Mesendoderm (in vitro differentiated cells): ENCODE measurements at regions not wholly inside any gene's neighbourhood (a gene's known extent, or its start where the extent isn't known, plus 50 kb on each side); places are given as distances from the start of the nearest gene placed in this dataset.

Experiments used
- DNase-seq: peaks from one replicate; pipeline ENCODE4 v3.0.0; 2013
- H2AK5ac ChIP-seq: 2 replicates; pipeline ENCODE4 v1.6.1; 2013; ENCODE audit warnings: low read length, inconsistent platforms
- H2BK120ac ChIP-seq: 2 replicates; pipeline ENCODE4 v1.6.1; 2013; ENCODE audit warnings: low read depth, mild to moderate bottlenecking, low read length, moderate library complexity, mixed read lengths
- H2BK15ac ChIP-seq: replicated peaks from 2 replicates; pipeline ENCODE4 v1.6.1; 2013; ENCODE audit warnings: low read depth, mild to moderate bottlenecking, moderate library complexity
- H2BK5ac ChIP-seq: 2 replicates; pipeline ENCODE4 v1.6.1; 2013; ENCODE audit warnings: low read length, inconsistent platforms
- H3K18ac ChIP-seq: 2 replicates; pipeline ENCODE4 v1.6.1; 2013; ENCODE audit warnings: mild to moderate bottlenecking, low read length, mixed read lengths
- H3K23ac ChIP-seq: one replicate; pipeline ENCODE4 v1.6.1; 2013; ENCODE audit warnings: low read length
- H3K27ac ChIP-seq: 2 replicates; pipeline ENCODE4 v1.5.1; 2013; ENCODE audit warnings: low read depth, mild to moderate bottlenecking, inconsistent platforms, low read length, moderate library complexity
- H3K27me3 ChIP-seq: 2 replicates; pipeline ENCODE4 v1.6.1; 2013; ENCODE audit warnings: low read length, control low read depth, mild to moderate bottlenecking, inconsistent platforms; ENCODE audit not compliant: insufficient read depth, poor library complexity
- H3K36me3 ChIP-seq: 2 replicates; pipeline ENCODE4 v1.6.1; 2013; ENCODE audit warnings: low read length, inconsistent platforms; ENCODE audit not compliant: control insufficient read depth, insufficient read depth
- H3K4ac ChIP-seq: one replicate; pipeline ENCODE4 v1.6.1; 2013; ENCODE audit warnings: low read depth, mild to moderate bottlenecking, low read length, moderate library complexity
- H3K4me1 ChIP-seq: 2 replicates; pipeline ENCODE4 v1.6.1; 2013; ENCODE audit warnings: low read depth, low read length, inconsistent platforms; ENCODE audit not compliant: control insufficient read depth
- H3K4me2 ChIP-seq: 2 replicates; pipeline ENCODE4 v1.6.1; 2013; ENCODE audit warnings: low read length
- H3K4me3 ChIP-seq: 2 replicates; pipeline ENCODE4 v1.5.1; 2013; ENCODE audit warnings: mild to moderate bottlenecking, low read length
- H3K56ac ChIP-seq: one replicate; pipeline ENCODE4 v1.6.1; 2013; ENCODE audit warnings: low read length
- H3K79me1 ChIP-seq: 2 replicates; pipeline ENCODE4 v1.6.1; 2013; ENCODE audit warnings: low read length, inconsistent platforms
- H3K79me2 ChIP-seq: 2 replicates; pipeline ENCODE4 v1.6.1; 2013; ENCODE audit warnings: mild to moderate bottlenecking, low read length; ENCODE audit not compliant: control insufficient read depth, insufficient read depth
- H3K9ac ChIP-seq: 2 replicates; pipeline ENCODE4 v1.6.1; 2013; ENCODE audit warnings: low read length, inconsistent platforms
- H4K5ac ChIP-seq: one replicate; pipeline ENCODE4 v1.6.1; 2013; ENCODE audit warnings: low read length
- H4K8ac ChIP-seq: one replicate; pipeline ENCODE4 v1.6.1; 2013; ENCODE audit warnings: low read depth, mild to moderate bottlenecking, control low read depth, low read length, moderate library complexity
- WGBS: extraction: QIAGEN DNeasy Blood & Tissue Kit; methylation state at CpG from one replicate; pipeline ENCODE4 v1.1.7; 2013; ENCODE audit warnings: low lambda C conversion rate, missing lambda C conversion rate; ENCODE audit not compliant: insufficient coverage; ENCODE audit errors: extremely low coverage; 5-methylcytosine and 5-hydroxymethylcytosine counted together

DNA sequence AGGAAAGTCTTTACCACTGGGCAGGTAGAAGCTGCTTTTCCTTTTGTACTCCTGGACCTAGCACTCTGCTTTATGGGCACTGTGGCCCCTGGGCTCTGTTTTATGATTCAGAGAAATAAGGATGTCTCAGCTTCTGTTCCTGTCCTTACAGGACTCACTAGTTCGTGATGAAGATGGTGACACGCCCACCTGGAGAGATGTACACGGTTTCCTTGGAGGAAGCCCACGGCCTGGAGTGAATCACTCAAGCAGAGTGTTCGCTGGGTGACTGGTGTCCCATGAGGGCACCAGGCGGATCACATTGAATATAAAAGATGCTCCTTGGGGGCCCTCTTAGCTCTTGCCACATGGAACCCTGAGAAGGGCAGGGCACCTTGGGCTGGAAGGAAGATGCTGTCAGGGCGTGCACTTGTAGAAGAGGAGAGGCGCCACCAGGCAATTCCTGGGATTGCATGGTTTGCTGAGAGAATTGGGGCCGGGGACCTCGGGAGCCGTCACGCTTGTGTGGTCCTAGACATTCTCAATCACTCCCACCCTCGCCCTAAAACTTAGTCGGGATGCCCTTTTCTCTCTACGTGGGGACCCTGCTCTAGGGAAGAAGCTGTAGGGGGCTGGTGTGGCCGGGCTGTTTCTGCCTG, 202.6 kb downstream of the TSHZ3 start:
- no peaks in the 10 kb centered on the region for H3K79me2 ChIP-seq
- H3K4me3 ChIP-seq = no peak overlapping the region
- no peaks in the 10 kb centered on the region for H3K79me1 ChIP-seq
- H3K9ac ChIP-seq = no peak overlapping the region
- no peak overlapping the region for H2BK15ac ChIP-seq
- no peak overlapping the region for H2BK5ac ChIP-seq
- no peak overlapping the region for H2AK5ac ChIP-seq
- no peaks in the 10 kb centered on the region for H3K36me3 ChIP-seq
- no peak for DNase-seq
- H3K27me3 ChIP-seq = no peaks in the 10 kb centered on the region
- H4K5ac ChIP-seq = no peak overlapping the region
- H3K27ac ChIP-seq = no peak overlapping the region
- H3K4ac ChIP-seq = no peak overlapping the region
- H3K4me1 ChIP-seq = no peaks in the 10 kb centered on the region
- H3K18ac ChIP-seq = no peak overlapping the region
- no CpG with 5 or more reads among the region's 16 CpGs for WGBS
- no peak overlapping the region for H3K4me2 ChIP-seq
- H3K56ac ChIP-seq = no peak overlapping the region
- no peak overlapping the region for H2BK120ac ChIP-seq
- no peak overlapping the region for H4K8ac ChIP-seq
- H3K23ac ChIP-seq = no peak overlapping the region

DNA sequence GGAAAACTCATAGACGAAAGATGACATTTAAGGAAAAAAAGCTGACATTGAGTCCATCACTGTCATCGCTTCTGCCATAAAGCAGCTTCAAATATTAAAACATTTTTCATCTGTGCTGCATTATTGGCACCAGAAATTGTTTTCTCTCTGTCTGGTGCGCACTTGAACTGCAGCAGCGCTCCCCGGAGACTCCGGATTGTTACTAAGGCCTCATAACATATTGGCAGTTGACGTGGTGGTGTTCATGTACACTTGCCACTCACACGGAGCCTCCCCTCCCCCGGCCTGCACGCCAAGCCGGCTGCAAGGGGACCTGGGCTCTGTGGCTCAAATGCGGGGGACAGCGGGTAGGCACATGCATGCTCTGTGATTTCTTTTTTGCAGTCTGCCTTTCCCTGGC, 203.2 kb downstream of the TSHZ3 start:
- Histone ChIP-seq H4K8ac (no peak overlapping the region), H2AK5ac (no peak overlapping the region), H4K5ac (no peak overlapping the region), H3K56ac (no peak overlapping the region), H3K4me1 (no peaks in the 10 kb centered on the region), H3K9ac (no peak overlapping the region), H2BK5ac (no peak overlapping the region), H2BK15ac (no peak overlapping the region), H3K79me2 (no peaks in the 10 kb centered on the region), H2BK120ac (no peak overlapping the region), H3K18ac (no peak overlapping the region), H3K27ac (no peak overlapping the region), H3K79me1 (no peaks in the 10 kb centered on the region), H3K36me3 (no peaks in the 10 kb centered on the region), H3K4ac (no peak overlapping the region), H3K23ac (no peak overlapping the region), H3K4me3 (no peak overlapping the region), H3K27me3 (no peaks in the 10 kb centered on the region), H3K4me2 (no peak overlapping the region)
- DNase-seq = no peak
- WGBS = no CpG with 5 or more reads among the region's 13 CpGs

DNA sequence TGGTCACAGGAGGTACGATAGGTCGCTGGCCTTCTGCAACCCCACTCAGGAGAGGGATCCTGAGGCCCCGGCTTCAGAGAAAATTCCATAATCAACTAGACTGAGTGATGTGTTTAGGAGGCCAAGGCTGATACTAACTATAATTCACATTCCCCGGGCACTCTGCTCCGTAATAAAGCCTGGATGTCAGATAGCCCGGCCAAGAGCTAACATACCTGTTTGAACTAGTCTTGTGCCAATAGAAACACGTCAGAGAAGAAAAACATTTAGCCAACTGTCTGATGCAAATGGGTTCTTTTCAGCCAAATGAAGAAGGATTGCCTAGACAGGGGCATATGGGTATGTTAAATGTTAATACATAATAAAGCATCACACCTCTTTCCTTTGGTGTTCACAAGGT, 204.2 kb downstream of the TSHZ3 start:
- no peak overlapping the region for H4K5ac ChIP-seq
- H2BK120ac ChIP-seq = no peak overlapping the region
- H3K4ac ChIP-seq = no peak overlapping the region
- H3K27ac ChIP-seq = no peak overlapping the region
- no CpG with 5 or more reads among the region's 7 CpGs for WGBS
- no peaks in the 10 kb centered on the region for H3K79me1 ChIP-seq
- H3K4me3 ChIP-seq = no peak overlapping the region
- no peak overlapping the region for H2AK5ac ChIP-seq
- H3K27me3 ChIP-seq = no peaks in the 10 kb centered on the region
- H3K9ac ChIP-seq = no peak overlapping the region
- H3K36me3 ChIP-seq = no peaks in the 10 kb centered on the region
- H3K4me2 ChIP-seq = no peak overlapping the region
- no peak for DNase-seq
- H3K79me2 ChIP-seq = no peaks in the 10 kb centered on the region
- no peak overlapping the region for H3K18ac ChIP-seq
- H2BK15ac ChIP-seq = no peak overlapping the region
- no peak overlapping the region for H2BK5ac ChIP-seq
- no peak overlapping the region for H4K8ac ChIP-seq
- H3K56ac ChIP-seq = no peak overlapping the region
- no peaks in the 10 kb centered on the region for H3K4me1 ChIP-seq
- H3K23ac ChIP-seq = no peak overlapping the region

DNA sequence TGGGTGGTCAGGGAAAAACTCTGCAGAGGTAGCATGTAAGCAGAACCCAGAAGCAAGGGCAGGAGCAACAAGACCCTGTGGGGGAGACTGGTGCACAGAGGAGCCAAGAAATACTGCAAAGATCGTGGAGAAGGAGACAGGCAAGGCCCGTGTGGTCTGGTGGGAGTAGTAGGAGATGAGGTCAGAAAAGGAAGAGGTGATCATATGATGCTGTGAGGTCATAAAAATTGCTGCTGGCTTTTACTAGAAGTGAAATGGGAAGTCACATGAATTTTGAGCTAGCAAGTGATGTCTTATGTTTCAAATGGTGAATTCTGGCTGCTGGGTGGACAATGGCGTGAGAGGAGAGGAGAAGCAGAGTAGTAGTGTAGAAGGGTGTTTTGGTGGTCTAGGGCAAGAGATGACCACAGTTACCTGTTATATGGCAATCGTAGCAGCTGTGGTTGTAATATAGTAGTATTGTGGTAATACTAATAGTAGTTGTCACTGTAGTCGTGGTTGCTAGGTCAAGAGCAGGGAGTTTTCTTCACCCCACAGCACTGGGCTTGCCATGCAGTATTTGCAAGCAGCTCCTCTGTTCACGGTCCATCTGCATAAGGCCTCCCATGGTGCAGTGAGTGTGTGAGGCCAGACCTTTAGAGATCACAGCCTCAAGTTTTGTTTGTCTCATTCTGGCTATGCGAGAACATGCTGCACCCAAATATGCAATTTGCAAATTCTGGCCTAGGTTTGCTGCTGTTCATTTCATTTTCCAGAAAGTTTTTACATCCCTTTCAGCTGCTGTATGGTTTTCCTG, 205.0 kb downstream of the TSHZ3 start:
- H3K9ac ChIP-seq = no peak overlapping the region
- no peak overlapping the region for H2BK120ac ChIP-seq
- no peaks in the 10 kb centered on the region for H3K79me2 ChIP-seq
- peak; percentile 11 for DNase-seq
- no peak overlapping the region for H2BK5ac ChIP-seq
- no peak overlapping the region for H4K5ac ChIP-seq
- H3K79me1 ChIP-seq = no peaks in the 10 kb centered on the region
- H3K18ac ChIP-seq = no peak overlapping the region
- no peak overlapping the region for H3K27ac ChIP-seq
- no peaks in the 10 kb centered on the region for H3K36me3 ChIP-seq
- no peak overlapping the region for H3K23ac ChIP-seq
- H2AK5ac ChIP-seq = no peak overlapping the region
- no peak overlapping the region for H3K4ac ChIP-seq
- H3K4me3 ChIP-seq = no peak overlapping the region
- H3K4me1 ChIP-seq = no peaks in the 10 kb centered on the region
- no CpG with 5 or more reads among the region's 7 CpGs for WGBS
- no peak overlapping the region for H2BK15ac ChIP-seq
- H3K4me2 ChIP-seq = no peak overlapping the region
- no peaks in the 10 kb centered on the region for H3K27me3 ChIP-seq
- no peak overlapping the region for H3K56ac ChIP-seq
- H4K8ac ChIP-seq = no peak overlapping the region

DNA sequence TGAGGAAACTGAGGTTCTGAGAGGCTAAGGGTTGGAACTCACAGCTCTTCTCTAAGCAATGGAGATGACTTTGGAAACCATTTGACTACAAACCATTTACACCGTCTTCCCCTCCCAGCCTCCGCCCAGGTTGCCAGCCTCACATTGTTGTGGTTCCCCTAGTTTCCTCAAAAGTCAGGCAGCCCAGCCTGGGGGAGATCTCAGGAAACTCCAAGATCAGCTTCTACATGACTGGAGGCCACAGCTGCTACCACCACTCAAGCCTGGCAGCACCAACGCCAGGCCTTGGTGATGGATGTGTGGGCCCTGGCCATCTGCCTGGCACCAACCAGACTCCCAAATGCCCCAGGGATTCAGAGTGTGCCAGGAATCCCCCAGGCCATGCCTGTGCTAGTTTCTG, 207.9 kb downstream of the TSHZ3 start:
- Histone ChIP-seq H3K4me2 (no peak overlapping the region), H3K79me2 (no peaks in the 10 kb centered on the region), H3K4ac (no peak overlapping the region), H3K27ac (no peak overlapping the region), H3K79me1 (no peaks in the 10 kb centered on the region), H2BK15ac (no peak overlapping the region), H3K56ac (no peak overlapping the region), H3K9ac (no peak overlapping the region), H2AK5ac (no peak overlapping the region), H3K4me3 (no peak overlapping the region), H4K5ac (no peak overlapping the region), H3K18ac (no peak overlapping the region), H2BK120ac (no peak overlapping the region), H4K8ac (no peak overlapping the region), H3K36me3 (no peaks in the 10 kb centered on the region), H3K4me1 (no peaks in the 10 kb centered on the region), H2BK5ac (no peak overlapping the region), H3K27me3 (no peaks in the 10 kb centered on the region), H3K23ac (no peak overlapping the region)
- DNase-seq = no peak
- no CpG with 5 or more reads among the region's 3 CpGs for WGBS
